ENCODE measurements at regions not wholly inside any gene's neighbourhood (a gene's known extent, or its start where the extent isn't known, plus 50 kb on each side); places are given as distances from the start of the nearest gene placed in this dataset.

- TF ChIP-seq, protein P1, sequence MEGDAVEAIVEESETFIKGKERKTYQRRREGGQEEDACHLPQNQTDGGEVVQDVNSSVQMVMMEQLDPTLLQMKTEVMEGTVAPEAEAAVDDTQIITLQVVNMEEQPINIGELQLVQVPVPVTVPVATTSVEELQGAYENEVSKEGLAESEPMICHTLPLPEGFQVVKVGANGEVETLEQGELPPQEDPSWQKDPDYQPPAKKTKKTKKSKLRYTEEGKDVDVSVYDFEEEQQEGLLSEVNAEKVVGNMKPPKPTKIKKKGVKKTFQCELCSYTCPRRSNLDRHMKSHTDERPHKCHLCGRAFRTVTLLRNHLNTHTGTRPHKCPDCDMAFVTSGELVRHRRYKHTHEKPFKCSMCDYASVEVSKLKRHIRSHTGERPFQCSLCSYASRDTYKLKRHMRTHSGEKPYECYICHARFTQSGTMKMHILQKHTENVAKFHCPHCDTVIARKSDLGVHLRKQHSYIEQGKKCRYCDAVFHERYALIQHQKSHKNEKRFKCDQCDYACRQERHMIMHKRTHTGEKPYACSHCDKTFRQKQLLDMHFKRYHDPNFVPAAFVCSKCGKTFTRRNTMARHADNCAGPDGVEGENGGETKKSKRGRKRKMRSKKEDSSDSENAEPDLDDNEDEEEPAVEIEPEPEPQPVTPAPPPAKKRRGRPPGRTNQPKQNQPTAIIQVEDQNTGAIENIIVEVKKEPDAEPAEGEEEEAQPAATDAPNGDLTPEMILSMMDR (conservative IDR thresholded peaks at IDR 0.05 in 1 of 2, IDR thresholded peaks at IDR 0.05 in 1 of 2; ENCODE audit: low read depth in 1 of 2, low read length in 2 of 2), result no peak
- TF ChIP-seq EZH2 (IDR thresholded peaks at IDR 0.05; ENCODE audit: low read length, missing control alignments), result no peak
These were observed 242.1 kb downstream of the CTTN start for GRCh38 chr11:70640408-70640807.
